ENCODE measurements at regions not wholly inside any gene's neighbourhood (a gene's known extent, or its start where the extent isn't known, plus 50 kb on each side); places are given as distances from the start of the nearest gene placed in this dataset.

- Histone ChIP-seq H3K36me3 (no peaks in the 10 kb centered on the region), H3K4me1 (peaks cover 0 to 5% (median 0%) of the 10 kb centered on the region in 4 donors), H3K27ac (no peak overlapping the region), H3K4me3 (no peak overlapping the region), H3K9me3 (no peaks in the 10 kb centered on the region), H3K27me3 (no peaks in the 10 kb centered on the region)
- TF ChIP-seq, protein P1, sequence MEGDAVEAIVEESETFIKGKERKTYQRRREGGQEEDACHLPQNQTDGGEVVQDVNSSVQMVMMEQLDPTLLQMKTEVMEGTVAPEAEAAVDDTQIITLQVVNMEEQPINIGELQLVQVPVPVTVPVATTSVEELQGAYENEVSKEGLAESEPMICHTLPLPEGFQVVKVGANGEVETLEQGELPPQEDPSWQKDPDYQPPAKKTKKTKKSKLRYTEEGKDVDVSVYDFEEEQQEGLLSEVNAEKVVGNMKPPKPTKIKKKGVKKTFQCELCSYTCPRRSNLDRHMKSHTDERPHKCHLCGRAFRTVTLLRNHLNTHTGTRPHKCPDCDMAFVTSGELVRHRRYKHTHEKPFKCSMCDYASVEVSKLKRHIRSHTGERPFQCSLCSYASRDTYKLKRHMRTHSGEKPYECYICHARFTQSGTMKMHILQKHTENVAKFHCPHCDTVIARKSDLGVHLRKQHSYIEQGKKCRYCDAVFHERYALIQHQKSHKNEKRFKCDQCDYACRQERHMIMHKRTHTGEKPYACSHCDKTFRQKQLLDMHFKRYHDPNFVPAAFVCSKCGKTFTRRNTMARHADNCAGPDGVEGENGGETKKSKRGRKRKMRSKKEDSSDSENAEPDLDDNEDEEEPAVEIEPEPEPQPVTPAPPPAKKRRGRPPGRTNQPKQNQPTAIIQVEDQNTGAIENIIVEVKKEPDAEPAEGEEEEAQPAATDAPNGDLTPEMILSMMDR (IDR thresholded peaks at IDR 0.05), result no peak
- TF ChIP-seq POLR2A (IDR thresholded peaks at IDR 0.05), result no peak
- no peak for DNase-seq
Measured at GRCh38 chr13:40169476-40169875, 497.0 kb downstream of the FOXO1 start.

DNA sequence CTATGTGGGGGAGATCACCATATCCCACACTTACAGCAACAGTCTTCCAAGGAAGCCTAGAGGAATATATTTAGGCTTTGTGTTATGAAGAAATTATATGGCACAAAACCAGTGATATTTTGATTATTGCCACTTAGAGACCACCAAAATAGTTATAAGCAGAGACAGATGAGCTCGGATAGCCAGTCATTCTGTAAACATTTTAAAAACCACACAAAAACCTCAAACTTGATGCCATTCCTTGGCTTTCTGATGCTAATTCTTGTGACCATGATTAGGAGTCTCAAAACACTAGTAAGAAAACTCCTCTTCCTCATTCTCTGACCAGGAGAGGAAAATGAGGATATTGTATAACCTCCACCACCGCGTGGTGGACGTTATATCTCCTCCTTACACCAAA lies 496.4 kb downstream of the FOXO1 start:
- H3K4me3 ChIP-seq, result no peak overlapping the region
- H3K9me3 ChIP-seq, result no peaks in the 10 kb centered on the region
- no peaks in the 10 kb centered on the region for H3K36me3 ChIP-seq
- TF ChIP-seq POLR2A (IDR thresholded peaks at IDR 0.05), result no peak
- TF ChIP-seq, protein P1 (IDR thresholded peaks at IDR 0.05), result no peak
- peaks cover 0 to 5% (median 0%) of the 10 kb centered on the region in 4 donors for H3K4me1 ChIP-seq
- no peak for DNase-seq
- H3K27me3 ChIP-seq, result no peaks in the 10 kb centered on the region
- H3K27ac ChIP-seq, result no peak overlapping the region

DNA sequence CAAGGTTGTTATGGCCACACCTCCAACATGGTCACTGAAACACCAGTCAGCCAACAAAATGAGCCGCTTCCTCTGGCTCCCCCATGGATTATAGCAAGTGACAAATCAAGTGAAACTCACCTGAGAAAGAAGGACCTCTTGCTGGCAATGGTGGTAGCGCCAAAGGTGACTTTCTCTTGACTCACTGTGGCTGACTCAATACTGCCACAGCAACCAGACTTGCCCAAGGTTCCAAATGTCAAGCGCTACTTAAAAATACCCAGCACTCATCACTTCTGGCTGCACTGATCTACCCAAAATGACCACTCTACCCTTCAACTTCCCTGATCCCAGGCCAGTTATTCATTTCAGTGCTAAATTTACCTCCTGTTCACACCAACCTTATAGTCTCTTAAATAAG lies 495.5 kb downstream of the FOXO1 start:
- no peak overlapping the region for H3K27ac ChIP-seq
- no peak overlapping the region for H3K4me3 ChIP-seq
- peaks cover 0 to 5% (median 0%) of the 10 kb centered on the region in 4 donors for H3K4me1 ChIP-seq
- DNase-seq, result no peak
- TF ChIP-seq, protein P1 (IDR thresholded peaks at IDR 0.05), result no peak
- H3K36me3 ChIP-seq, result no peaks in the 10 kb centered on the region
- H3K9me3 ChIP-seq, result no peaks in the 10 kb centered on the region
- H3K27me3 ChIP-seq, result no peaks in the 10 kb centered on the region

DNA sequence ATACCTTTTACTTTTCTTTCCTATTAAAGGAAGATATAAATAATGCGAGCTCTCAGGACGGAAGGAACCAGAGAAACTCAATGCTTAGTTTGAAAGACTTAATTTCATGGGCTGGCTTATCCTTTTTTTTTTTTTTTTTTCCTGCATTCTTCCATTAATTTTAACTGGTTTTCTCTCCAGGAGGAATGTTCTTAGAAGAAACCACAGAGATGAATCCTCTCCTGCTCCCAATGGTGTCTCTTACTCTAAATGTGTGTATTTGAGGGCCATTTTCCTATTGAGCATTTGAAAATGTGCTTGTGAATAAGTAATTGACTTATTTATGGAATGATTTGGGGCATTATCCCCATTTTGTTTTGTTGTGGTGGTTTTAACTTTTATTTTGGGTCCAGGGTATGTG lies 494.9 kb downstream of the FOXO1 start:
- peaks cover 0 to 5% (median 0%) of the 10 kb centered on the region in 4 donors for H3K4me1 ChIP-seq
- H3K36me3 ChIP-seq, result no peaks in the 10 kb centered on the region
- DNase-seq, result no peak
- no peak overlapping the region for H3K4me3 ChIP-seq
- no peaks in the 10 kb centered on the region for H3K9me3 ChIP-seq
- no peak overlapping the region for H3K27ac ChIP-seq
- H3K27me3 ChIP-seq, result no peaks in the 10 kb centered on the region
- TF ChIP-seq, protein P1 (IDR thresholded peaks at IDR 0.05), result no peak
- TF ChIP-seq POLR2A (IDR thresholded peaks at IDR 0.05), result no peak

- no peak for DNase-seq
- no peak for TF ChIP-seq POLR2A (IDR thresholded peaks at IDR 0.05)
- TF ChIP-seq, protein P1 (IDR thresholded peaks at IDR 0.05), result no peak
- no peaks in the 10 kb centered on the region for H3K36me3 ChIP-seq
- H3K9me3 ChIP-seq, result no peaks in the 10 kb centered on the region
- H3K27ac ChIP-seq, result no peak overlapping the region
- no peaks in the 10 kb centered on the region for H3K27me3 ChIP-seq
- no peak overlapping the region for H3K4me3 ChIP-seq
- peaks cover 0 to 5% (median 0%) of the 10 kb centered on the region in 4 donors for H3K4me1 ChIP-seq
Measured at GRCh38 chr13:40172149-40172591, 494.3 kb downstream of the FOXO1 start.

DNA sequence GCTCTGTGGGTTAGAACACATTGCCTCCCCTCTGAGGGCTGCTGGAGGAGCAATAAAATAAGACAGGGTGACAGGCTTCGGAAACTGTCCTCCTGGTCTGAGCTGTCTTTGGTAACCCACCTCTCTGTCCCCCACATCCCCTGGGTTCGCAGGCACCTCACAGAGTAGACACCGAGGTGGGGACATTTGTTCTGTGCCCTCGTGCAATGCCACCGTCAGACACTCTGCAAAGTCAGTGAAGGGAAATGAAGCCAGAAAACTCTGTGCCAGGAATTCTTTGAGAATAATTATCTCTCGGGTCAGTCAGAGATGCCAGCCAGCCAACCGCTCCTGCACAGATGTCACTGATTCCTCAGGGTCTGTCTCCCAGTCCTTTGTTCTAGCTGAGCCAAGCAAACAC lies 493.6 kb downstream of the FOXO1 start:
- DNase-seq, result no peak
- Histone ChIP-seq H3K27ac (no peak overlapping the region), H3K27me3 (no peaks in the 10 kb centered on the region), H3K36me3 (no peaks in the 10 kb centered on the region), H3K9me3 (no peaks in the 10 kb centered on the region), H3K4me1 (peaks cover 0 to 5% (median 0%) of the 10 kb centered on the region in 4 donors), H3K4me3 (no peak overlapping the region)
- no peak for TF ChIP-seq POLR2A (IDR thresholded peaks at IDR 0.05)
- TF ChIP-seq, protein P1 (IDR thresholded peaks at IDR 0.05), result no peak

All from Peyer's patch (tissue), 4 donors.